OCI-LY1 (cell line): ENCODE measurements at regions not wholly inside any gene's neighbourhood (a gene's known extent, or its start where the extent isn't known, plus 50 kb on each side); places are given as distances from the start of the nearest gene placed in this dataset.

Experiments used
- H2AFZ ChIP-seq: fragments of 200-600 bp; sonication (generic), shearing (Covaris generic); 2 replicates; pipeline ENCODE4 v1.6.0; 2014; ENCODE audit warnings: antibody characterized with exemption, mild to moderate bottlenecking, low read length
- H3F3A ChIP-seq: fragments of 200-600 bp; sonication (generic), shearing (Covaris generic); 2 replicates; pipeline ENCODE4 v1.6.0; 2014; ENCODE audit warnings: mild to moderate bottlenecking, antibody characterized with exemption, low read length, moderate library complexity; ENCODE audit not compliant: insufficient read depth
- H3K27ac ChIP-seq: fragments of 200-600 bp; sonication (generic); 2 replicates; pipeline ENCODE4 v1.5.1; 2014; ENCODE audit warnings: low read length, mixed run types, mild to moderate bottlenecking, low read depth; ENCODE audit not compliant: poor library complexity, severe bottlenecking
- H3K27me3 ChIP-seq: fragments of 200-600 bp; sonication (generic); 2 replicates; pipeline ENCODE4 v1.6.0; 2014; ENCODE audit warnings: antibody characterized with exemption, mild to moderate bottlenecking, low read length, moderate library complexity; ENCODE audit not compliant: insufficient read depth
- H3K36me3 ChIP-seq: fragments of 200-600 bp; sonication (generic); 2 replicates; pipeline ENCODE4 v1.6.1; 2014; ENCODE audit warnings: mild to moderate bottlenecking, antibody characterized with exemption, low read length, moderate library complexity, mixed read lengths; ENCODE audit not compliant: insufficient read depth
- H3K4me1 ChIP-seq: fragments of 200-600 bp; sonication (generic); 2 replicates; pipeline ENCODE4 v1.5.1; 2014; ENCODE audit warnings: mild to moderate bottlenecking, low read length, moderate library complexity; ENCODE audit not compliant: insufficient read depth, severe bottlenecking
- H3K4me2 ChIP-seq: fragments of 200-600 bp; sonication (generic), shearing (Covaris generic); 2 replicates; pipeline ENCODE4 v1.6.1; 2014; ENCODE audit warnings: low read length
- H3K4me3 ChIP-seq: fragments of 200-600 bp; sonication (generic); 2 replicates; pipeline ENCODE4 v1.5.1; 2014; ENCODE audit warnings: low read length, low read depth, mild to moderate bottlenecking, mixed read lengths; ENCODE audit not compliant: poor library complexity, severe bottlenecking
- H3K79me2 ChIP-seq: fragments of 200-600 bp; shearing (Covaris generic); 2 replicates; pipeline ENCODE4 v1.6.1; 2016; ENCODE audit warnings: mixed run types, low read length, mixed read lengths; ENCODE audit not compliant: insufficient read depth
- H3K9ac ChIP-seq: fragments of 200-600 bp; sonication (generic), shearing (Covaris generic); 2 replicates; pipeline ENCODE4 v1.6.1; 2014; ENCODE audit warnings: mild to moderate bottlenecking, low read length, mixed read lengths
- H3K9me2 ChIP-seq: fragments of 200-600 bp; sonication (generic), shearing (Covaris generic); 2 replicates; pipeline ENCODE4 v1.6.1; 2014; ENCODE audit warnings: low read depth, mild to moderate bottlenecking, low read length, mixed read lengths
- H3K9me3 ChIP-seq: fragments of 200-600 bp; shearing (Covaris generic); 2 replicates; pipeline ENCODE4 v1.6.1; 2014; ENCODE audit warnings: low read length, mixed read lengths
- H4K20me1 ChIP-seq: fragments of 200-600 bp; sonication (generic), shearing (Covaris generic); 2 replicates; pipeline ENCODE4 v1.6.0; 2016; ENCODE audit warnings: mild to moderate bottlenecking, low read length; ENCODE audit not compliant: insufficient read depth
- CTCF ChIP-seq: fragments of 200-600 bp; sonication (generic), shearing (Covaris generic); IDR thresholded peaks from 2 replicates; pipeline ENCODE4 v1.5.1; 2017; ENCODE audit warnings: mild to moderate bottlenecking, antibody characterized with exemption, low read length, moderate library complexity, mixed read lengths
- EZH2 ChIP-seq: fragments of 200-600 bp; sonication (generic), shearing (Covaris generic); IDR thresholded peaks from 2 replicates; pipeline ENCODE4 v1.8.0; 2017; ENCODE audit warnings: borderline replicate concordance, mixed run types, mild to moderate bottlenecking, antibody characterized with exemption, low read length, moderate library complexity, mixed read lengths

GRCh38 chr5:121675924-121676323 lies 175.8 kb upstream of the FTMT start:
- Histone ChIP-seq H3K4me1 (no peaks in the 10 kb centered on the region), H3F3A (no peaks in the 10 kb centered on the region), H3K9me3 (no peaks in the 10 kb centered on the region), H3K9ac (no peak overlapping the region), H2AFZ (no peak overlapping the region), H3K4me3 (no peak overlapping the region), H3K36me3 (no peaks in the 10 kb centered on the region), H3K27ac (no peak overlapping the region), H3K4me2 (no peak overlapping the region), H3K79me2 (no peaks in the 10 kb centered on the region), H3K9me2 (no peaks in the 10 kb centered on the region), H4K20me1 (no peaks in the 10 kb centered on the region), H3K27me3 (no peaks in the 10 kb centered on the region)
- TF ChIP-seq CTCF (no peak), EZH2 (no peak)

DNA sequence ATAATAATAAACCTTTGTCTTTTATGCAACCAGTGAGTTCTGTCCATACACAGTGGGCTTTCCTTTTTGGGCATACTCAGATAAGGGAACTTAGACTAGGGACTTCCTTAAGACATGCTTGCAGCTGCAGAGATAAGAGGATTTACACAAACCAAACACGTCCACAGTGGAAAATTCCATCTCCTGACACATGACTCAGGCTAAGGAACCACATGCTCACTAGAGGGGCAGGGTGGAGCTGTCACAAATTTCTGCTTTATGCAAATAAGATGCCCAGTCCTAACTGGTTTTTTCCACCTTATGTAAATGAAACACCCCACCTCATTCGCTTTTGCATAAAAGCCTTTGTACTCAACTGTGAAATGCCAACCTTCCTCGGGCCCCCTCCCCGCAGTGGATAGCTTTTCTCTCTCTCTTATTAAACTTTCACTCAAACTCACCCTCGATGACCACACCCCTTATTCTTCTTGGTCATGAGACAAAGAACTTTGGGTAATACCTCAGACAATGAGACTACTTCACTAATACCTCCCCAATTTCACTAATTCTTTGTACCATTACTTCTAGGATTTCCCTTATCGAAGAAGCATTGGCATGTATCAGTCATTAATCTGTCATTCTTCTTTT lies 170.3 kb upstream of the FTMT start:
- Histone ChIP-seq H3K9me2 (no peaks in the 10 kb centered on the region), H3K9ac (no peak overlapping the region), H3K79me2 (no peaks in the 10 kb centered on the region), H3F3A (no peaks in the 10 kb centered on the region), H2AFZ (no peak overlapping the region), H3K4me3 (no peak overlapping the region), H3K27ac (no peak overlapping the region), H3K36me3 (no peaks in the 10 kb centered on the region), H4K20me1 (no peaks in the 10 kb centered on the region), H3K27me3 (no peaks in the 10 kb centered on the region), H3K4me2 (no peak overlapping the region), H3K4me1 (no peaks in the 10 kb centered on the region), H3K9me3 (no peaks in the 10 kb centered on the region)
- TF ChIP-seq EZH2 (no peak), CTCF (no peak)

- Histone ChIP-seq H3K4me2 (no peak overlapping the region), H3K9me2 (no peaks in the 10 kb centered on the region), H3K27ac (no peak overlapping the region), H3K27me3 (no peaks in the 10 kb centered on the region), H3K9me3 (no peaks in the 10 kb centered on the region), H3K79me2 (no peaks in the 10 kb centered on the region), H3K4me1 (no peaks in the 10 kb centered on the region), H3K9ac (no peak overlapping the region), H3K4me3 (no peak overlapping the region), H3K36me3 (no peaks in the 10 kb centered on the region), H3F3A (no peaks in the 10 kb centered on the region), H4K20me1 (no peaks in the 10 kb centered on the region), H2AFZ (no peak overlapping the region)
- TF ChIP-seq CTCF (no peak), EZH2 (no peak)
These were observed 163.6 kb upstream of the FTMT start for GRCh38 chr5:121688126-121688525.
